ENCODE measurements at regions not wholly inside any gene's neighbourhood (a gene's known extent, or its start where the extent isn't known, plus 50 kb on each side); places are given as distances from the start of the nearest gene placed in this dataset.

DNA sequence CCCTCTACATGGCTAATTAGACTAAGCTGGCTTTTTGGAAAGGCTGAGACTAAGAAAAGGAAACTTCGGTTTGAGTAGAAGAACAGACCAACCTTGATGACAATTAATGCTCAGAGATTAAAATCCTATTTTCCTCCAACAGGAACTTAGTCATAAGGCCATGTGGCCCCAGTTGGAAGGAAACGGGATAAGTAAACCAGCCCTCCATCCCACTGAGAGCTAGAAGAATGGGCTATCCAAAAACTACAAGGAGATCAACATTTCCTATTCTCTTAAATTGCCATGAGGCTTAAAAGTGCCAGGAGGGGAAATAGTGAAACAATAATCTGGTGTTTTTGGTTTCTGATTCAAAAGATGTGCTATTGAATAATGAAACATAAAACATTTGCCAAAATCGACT is 216.6 kb downstream of the PAX3 start:
- Histone ChIP-seq H3K27ac (ENCODE audit: low read depth) (no peak overlapping the region), H4K20me1 (replicated peaks; ENCODE audit: insufficient read depth) (no peaks in the 10 kb centered on the region), H3F3A (replicated peaks; ENCODE audit: low read depth) (no peaks in the 10 kb centered on the region), H3K4me3 (no peak overlapping the region), H3K4me1 (ENCODE audit: insufficient read depth) (no peaks in the 10 kb centered on the region), H3K27me3 (ENCODE audit: insufficient read depth) (no peaks in the 10 kb centered on the region), H3K36me3 (ENCODE audit: insufficient read depth) (no peaks in the 10 kb centered on the region), H2AFZ (no peak overlapping the region), H3K79me2 (replicated peaks; ENCODE audit: insufficient read depth) (no peaks in the 10 kb centered on the region), H3K4me2 (no peak overlapping the region), H3K9me2 (ENCODE audit: insufficient read depth) (no peaks in the 10 kb centered on the region)
- Mint-ChIP-seq H3K36me3 (ENCODE audit: low read depth) (no peaks in the 10 kb centered on the region), H3K27ac (no peak overlapping the region), H3K9me3 (no peaks in the 10 kb centered on the region), H3K27me3 (ENCODE audit: insufficient read depth, low read depth, poor library complexity) (peaks cover 2% of the 10 kb centered on the region), H3K4me1 (peaks cover 10% of the 10 kb centered on the region), H3K4me3 (no peak overlapping the region)
- no peak for ATAC-seq
- no peak for DNase-seq (ENCODE audit: low spot score)
- TF ChIP-seq NANOG (IDR thresholded peaks at IDR 0.05; ENCODE audit: borderline replicate concordance): no peak
- TF ChIP-seq, protein P1, sequence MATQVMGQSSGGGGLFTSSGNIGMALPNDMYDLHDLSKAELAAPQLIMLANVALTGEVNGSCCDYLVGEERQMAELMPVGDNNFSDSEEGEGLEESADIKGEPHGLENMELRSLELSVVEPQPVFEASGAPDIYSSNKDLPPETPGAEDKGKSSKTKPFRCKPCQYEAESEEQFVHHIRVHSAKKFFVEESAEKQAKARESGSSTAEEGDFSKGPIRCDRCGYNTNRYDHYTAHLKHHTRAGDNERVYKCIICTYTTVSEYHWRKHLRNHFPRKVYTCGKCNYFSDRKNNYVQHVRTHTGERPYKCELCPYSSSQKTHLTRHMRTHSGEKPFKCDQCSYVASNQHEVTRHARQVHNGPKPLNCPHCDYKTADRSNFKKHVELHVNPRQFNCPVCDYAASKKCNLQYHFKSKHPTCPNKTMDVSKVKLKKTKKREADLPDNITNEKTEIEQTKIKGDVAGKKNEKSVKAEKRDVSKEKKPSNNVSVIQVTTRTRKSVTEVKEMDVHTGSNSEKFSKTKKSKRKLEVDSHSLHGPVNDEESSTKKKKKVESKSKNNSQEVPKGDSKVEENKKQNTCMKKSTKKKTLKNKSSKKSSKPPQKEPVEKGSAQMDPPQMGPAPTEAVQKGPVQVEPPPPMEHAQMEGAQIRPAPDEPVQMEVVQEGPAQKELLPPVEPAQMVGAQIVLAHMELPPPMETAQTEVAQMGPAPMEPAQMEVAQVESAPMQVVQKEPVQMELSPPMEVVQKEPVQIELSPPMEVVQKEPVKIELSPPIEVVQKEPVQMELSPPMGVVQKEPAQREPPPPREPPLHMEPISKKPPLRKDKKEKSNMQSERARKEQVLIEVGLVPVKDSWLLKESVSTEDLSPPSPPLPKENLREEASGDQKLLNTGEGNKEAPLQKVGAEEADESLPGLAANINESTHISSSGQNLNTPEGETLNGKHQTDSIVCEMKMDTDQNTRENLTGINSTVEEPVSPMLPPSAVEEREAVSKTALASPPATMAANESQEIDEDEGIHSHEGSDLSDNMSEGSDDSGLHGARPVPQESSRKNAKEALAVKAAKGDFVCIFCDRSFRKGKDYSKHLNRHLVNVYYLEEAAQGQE (IDR thresholded peaks at IDR 0.05; ENCODE audit: unreplicated experiment): no peak
- no peak for TF ChIP-seq EZH2 (IDR thresholded peaks at IDR 0.05; ENCODE audit: low read depth, unreplicated experiment)
- TF ChIP-seq, protein P2, sequence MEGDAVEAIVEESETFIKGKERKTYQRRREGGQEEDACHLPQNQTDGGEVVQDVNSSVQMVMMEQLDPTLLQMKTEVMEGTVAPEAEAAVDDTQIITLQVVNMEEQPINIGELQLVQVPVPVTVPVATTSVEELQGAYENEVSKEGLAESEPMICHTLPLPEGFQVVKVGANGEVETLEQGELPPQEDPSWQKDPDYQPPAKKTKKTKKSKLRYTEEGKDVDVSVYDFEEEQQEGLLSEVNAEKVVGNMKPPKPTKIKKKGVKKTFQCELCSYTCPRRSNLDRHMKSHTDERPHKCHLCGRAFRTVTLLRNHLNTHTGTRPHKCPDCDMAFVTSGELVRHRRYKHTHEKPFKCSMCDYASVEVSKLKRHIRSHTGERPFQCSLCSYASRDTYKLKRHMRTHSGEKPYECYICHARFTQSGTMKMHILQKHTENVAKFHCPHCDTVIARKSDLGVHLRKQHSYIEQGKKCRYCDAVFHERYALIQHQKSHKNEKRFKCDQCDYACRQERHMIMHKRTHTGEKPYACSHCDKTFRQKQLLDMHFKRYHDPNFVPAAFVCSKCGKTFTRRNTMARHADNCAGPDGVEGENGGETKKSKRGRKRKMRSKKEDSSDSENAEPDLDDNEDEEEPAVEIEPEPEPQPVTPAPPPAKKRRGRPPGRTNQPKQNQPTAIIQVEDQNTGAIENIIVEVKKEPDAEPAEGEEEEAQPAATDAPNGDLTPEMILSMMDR (conservative IDR thresholded peaks at IDR 0.05; ENCODE audit: low read depth in 2 of 2): no peak
- TF ChIP-seq, protein P3, sequence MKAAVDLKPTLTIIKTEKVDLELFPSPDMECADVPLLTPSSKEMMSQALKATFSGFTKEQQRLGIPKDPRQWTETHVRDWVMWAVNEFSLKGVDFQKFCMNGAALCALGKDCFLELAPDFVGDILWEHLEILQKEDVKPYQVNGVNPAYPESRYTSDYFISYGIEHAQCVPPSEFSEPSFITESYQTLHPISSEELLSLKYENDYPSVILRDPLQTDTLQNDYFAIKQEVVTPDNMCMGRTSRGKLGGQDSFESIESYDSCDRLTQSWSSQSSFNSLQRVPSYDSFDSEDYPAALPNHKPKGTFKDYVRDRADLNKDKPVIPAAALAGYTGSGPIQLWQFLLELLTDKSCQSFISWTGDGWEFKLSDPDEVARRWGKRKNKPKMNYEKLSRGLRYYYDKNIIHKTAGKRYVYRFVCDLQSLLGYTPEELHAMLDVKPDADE (IDR thresholded peaks at IDR 0.05): no peak

DNA sequence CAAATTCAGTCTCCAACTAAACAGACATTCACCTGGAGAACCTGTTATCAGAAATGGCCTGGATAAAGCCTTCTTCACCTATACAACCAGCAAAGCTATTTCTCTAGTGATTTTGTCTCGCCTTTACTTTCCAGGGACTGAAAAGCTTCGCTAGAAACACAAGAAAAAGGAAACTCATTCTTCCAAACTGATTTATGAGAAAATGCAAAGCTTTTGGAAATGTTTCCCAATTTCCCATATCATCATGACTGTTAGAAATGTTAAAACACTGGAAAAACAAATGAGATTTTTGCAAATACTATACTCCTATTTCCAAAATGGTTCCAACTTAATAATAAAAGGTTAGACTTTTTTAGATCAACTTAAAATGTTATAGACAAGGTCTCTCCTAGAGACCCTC is 218.7 kb downstream of the PAX3 start:
- Histone ChIP-seq H3K27me3 (ENCODE audit: insufficient read depth) (no peaks in the 10 kb centered on the region), H3K36me3 (ENCODE audit: insufficient read depth) (no peaks in the 10 kb centered on the region), H3K9me2 (ENCODE audit: insufficient read depth) (no peaks in the 10 kb centered on the region), H3K27ac (ENCODE audit: low read depth) (no peak overlapping the region), H3K79me2 (replicated peaks; ENCODE audit: insufficient read depth) (no peaks in the 10 kb centered on the region), H3F3A (replicated peaks; ENCODE audit: low read depth) (no peaks in the 10 kb centered on the region), H2AFZ (no peak overlapping the region), H3K4me3 (no peak overlapping the region), H3K4me2 (no peak overlapping the region), H4K20me1 (replicated peaks; ENCODE audit: insufficient read depth) (no peaks in the 10 kb centered on the region), H3K4me1 (ENCODE audit: insufficient read depth) (peaks cover 2% of the 10 kb centered on the region; the same call in 1 of the 2 replicates)
- H3K27me3 Mint-ChIP-seq (ENCODE audit: insufficient read depth, low read depth, poor library complexity): peaks cover 2% of the 10 kb centered on the region
- no peaks in the 10 kb centered on the region for H3K9me3 Mint-ChIP-seq
- ATAC-seq (no peak), DNase-seq (ENCODE audit: low spot score) (no peak)
- no peak overlapping the region for H3K4me3 Mint-ChIP-seq
- no peak overlapping the region for H3K27ac Mint-ChIP-seq
- TF ChIP-seq, protein P2 (conservative IDR thresholded peaks at IDR 0.05; ENCODE audit: low read depth in 2 of 2): no peak
- TF ChIP-seq, protein P3 (IDR thresholded peaks at IDR 0.05): no peak
- TF ChIP-seq ZNF331 (CRISPR knock-in tag; IDR thresholded peaks at IDR 0.05; ENCODE audit: low read depth): no peak
- no peak for TF ChIP-seq NANOG (IDR thresholded peaks at IDR 0.05; ENCODE audit: borderline replicate concordance)
- TF ChIP-seq EZH2 (IDR thresholded peaks at IDR 0.05; ENCODE audit: low read depth, unreplicated experiment): no peak
- no peak for TF ChIP-seq POLR2AphosphoS5 (IDR thresholded peaks at IDR 0.05; ENCODE audit: low read depth)
- no peak for TF ChIP-seq EZH2phosphoT487 (IDR thresholded peaks at IDR 0.05; ENCODE audit: unreplicated experiment)
- H3K4me1 Mint-ChIP-seq: peaks cover 12% of the 10 kb centered on the region
- H3K36me3 Mint-ChIP-seq (ENCODE audit: low read depth): no peaks in the 10 kb centered on the region
